NCI-H345 treated with DMSO at 0.1 percent for 48 hours (cell line): ENCODE measurements at regions not wholly inside any gene's neighbourhood (a gene's known extent, or its start where the extent isn't known, plus 50 kb on each side); places are given as distances from the start of the nearest gene placed in this dataset.

ENCODE experiments used
- DNase-seq: peaks from one replicate; lab custom pipeline; 2025; ENCODE audit not compliant: unreplicated experiment; lab: John Stamatoyannopoulos, UW

DNA sequence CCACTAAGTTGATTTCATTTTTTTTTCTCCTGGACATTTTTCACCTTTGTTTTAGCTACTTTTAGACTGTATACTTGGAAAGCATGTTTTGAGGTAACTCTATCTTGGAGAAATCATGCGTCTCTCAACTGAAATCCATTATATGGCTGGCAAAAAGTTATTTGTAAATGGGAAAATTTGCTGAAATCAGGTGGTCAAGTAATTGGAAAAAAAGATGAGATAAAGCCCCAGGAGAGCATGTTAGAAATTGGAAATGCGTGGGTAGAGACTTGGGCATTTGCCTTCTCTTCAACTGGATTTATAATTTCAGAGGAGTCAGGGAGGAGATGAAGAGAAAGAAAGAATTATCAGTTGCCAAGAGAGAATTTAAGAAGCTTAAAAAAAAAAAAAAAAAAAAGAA is 217.1 kb upstream of the MAP3K7 start:
- DNase-seq, result no peak

DNA sequence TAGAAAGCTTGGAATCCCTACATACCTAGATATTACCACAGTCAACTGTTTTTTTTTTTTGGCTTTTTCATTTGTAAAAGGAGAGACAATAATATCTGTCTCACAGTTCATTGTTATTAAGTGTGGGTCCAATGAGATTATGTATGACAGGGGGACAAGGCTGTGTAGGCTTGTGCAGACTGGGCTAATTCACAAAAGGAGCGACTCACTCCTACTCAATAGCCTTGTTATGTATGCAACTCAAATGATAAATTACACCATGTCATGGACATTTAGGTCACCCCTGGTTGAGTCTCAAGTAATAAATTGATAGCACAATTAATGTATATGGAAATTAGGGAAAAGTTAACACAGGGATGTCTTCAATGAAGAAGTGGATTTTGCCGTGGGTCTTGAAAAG is 208.2 kb upstream of the MAP3K7 start:
- DNase-seq, result no peak

DNA sequence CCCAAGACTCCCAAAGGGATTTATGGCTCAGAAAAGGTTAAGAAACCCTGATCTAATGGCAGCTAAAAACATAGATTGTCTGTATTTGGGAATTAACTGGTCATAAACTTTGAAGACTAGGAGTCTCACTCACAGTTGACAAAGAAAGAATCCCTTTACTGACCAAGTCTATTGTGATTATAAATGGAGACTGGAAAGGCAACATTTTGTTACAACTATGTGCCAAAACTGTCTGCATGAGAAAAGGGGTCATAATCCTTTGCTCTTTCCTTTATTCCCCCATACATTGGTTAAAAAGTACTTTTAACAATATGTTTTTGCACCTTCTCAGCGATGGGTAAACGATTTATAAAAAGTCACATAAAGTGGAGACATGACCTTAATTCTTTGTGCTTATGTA is 206.9 kb upstream of the MAP3K7 start:
- DNase-seq, result no peak

DNA sequence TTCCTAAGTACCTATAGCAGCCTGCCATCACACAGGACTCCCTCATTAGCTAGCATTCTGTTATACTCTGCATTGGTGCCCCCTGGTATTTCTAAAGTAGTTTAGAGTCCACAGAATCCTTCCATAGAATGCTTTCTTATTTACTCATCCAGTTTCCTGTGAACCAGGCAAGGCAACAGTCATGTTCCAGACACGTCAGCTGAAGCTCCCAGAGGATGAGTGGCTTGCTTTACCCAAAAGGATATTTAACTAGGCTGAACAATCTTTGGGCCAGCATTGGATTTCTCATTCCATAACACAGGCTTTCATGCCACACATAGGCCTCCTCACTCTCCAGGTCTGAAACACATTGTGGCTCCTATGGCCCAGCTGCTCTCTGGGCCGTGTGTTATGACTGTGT is 203.8 kb upstream of the MAP3K7 start:
- no peak for DNase-seq

DNA sequence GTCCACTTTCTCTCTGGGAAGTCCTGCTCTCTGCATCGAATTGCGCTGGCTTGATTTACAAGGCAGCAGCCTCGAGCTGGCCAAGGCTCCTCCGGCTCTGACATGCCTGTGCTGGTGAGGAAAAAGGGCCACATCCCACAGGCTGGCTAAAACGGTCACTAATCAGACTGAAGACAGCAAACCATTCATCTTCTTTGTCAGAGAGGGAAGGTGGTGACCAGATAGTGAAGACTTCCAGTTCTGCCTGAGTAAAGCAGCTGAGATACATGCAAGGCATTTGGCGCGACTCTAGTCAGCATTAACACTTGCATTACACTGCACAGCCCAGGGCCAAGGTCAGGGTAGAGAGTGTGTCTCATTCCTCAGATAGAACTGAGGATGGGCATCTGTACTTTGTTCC is 203.2 kb upstream of the MAP3K7 start:
- no peak for DNase-seq

DNA sequence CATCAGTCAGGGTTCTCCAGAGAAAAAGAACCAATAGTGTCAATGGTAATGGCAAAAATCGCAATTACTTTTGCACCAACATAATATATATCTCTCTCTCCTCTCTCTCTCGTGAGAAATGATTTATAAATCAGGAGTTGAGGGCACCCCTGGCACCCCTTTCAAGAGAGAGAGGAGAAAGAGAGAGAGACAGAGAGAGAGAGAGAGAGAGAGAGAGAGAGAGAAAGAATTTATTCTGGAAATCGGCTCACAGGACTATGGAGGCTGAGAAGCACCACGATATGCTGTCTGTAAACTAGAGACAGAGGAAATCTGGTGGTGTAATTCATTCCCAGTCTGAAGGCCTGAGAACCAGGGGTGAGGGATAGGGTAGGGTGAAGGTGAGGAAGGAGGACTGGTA is 201.9 kb upstream of the MAP3K7 start:
- DNase-seq, result no peak

DNA sequence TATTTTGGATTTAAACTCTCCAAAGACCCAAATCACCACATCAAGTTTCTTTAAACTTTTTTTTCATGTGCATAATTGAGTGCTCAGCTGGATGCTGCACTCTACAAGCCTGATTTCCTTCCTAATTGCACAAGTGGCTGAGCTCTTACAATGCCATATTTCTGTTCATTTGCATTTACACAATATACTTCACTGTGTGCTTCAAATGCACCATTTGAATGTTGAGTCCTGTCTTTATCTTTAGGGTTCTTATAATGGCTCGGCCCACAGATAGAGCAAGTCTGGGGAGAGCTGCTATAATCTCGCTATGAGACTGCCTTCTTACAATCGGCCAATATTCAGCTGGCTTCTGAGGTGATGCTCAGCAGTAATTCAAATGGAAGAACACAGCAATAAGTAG is 200.6 kb upstream of the MAP3K7 start:
- peak; percentile 16 for DNase-seq

DNA sequence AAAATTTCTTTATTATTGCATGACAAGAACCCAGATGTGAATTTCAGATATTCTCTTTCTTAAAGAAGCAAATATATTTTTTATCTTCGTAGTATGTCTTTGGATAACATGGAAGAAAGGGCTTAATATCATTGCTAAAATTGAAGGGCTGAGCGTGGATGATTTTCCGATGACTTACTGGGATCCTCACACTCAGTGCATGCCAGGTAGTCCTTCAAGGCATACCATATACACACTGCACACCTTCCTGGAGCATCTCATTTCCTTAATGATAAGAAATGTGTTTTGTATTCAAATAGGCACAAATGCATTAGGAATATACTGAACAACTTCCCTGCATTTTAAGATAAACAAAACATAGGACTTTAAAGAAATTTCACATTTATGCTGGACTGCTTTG is 193.9 kb upstream of the MAP3K7 start:
- DNase-seq, result no peak

DNA sequence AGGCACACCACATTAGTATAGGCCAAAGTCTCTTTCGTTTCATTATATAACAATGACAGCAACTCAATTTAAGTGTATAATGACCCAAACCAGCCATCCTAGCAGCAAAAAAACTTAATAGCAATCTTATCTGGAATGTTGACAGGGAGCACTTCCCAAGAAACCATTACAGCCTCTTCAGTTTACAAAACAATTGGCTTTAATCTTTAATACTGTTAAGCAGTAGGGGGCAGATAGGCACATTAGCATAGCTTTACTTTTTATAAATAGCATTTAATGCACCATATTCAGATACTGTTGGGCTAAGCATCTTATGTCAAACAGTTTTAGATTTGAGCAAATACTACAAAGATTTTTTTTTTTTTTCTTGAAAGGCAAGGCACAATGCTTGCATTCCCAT is 193.3 kb upstream of the MAP3K7 start:
- no peak for DNase-seq

DNA sequence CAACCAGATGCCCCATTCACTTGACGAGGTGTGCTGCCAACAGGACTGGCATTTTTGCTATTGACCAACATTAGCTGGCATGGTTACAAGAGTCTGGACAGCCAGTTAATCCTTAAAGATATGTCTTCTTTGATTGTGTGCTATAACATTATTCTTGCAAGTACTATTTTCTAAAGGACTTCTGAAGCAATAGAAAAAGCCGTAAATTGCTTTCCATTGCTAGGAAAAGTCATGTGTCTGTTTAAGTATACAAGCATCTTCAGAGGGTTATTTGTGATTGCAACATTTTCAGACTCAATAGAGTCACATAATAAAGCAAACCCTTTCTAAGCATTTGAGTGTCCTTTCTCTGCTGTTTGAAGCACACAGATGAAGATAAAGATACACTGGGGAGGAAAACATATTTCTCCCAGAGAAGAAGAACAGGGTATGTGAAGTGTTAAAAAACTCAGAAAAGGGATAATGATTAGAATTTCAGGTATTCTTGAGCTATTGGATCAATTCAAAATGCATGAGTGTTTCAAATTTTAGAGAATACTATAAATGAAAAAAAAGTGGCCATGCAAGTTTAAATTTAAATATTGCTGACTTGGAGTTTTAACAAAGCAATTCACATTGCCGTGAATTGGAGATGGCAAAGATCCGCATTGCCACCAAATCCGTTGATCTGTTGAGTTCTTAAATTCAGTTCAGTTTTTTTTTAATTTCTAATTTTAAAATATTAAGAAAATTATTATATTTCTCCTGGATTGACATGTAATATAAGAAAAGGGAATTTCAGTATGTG is 191.7 kb upstream of the MAP3K7 start:
- no peak for DNase-seq

DNA sequence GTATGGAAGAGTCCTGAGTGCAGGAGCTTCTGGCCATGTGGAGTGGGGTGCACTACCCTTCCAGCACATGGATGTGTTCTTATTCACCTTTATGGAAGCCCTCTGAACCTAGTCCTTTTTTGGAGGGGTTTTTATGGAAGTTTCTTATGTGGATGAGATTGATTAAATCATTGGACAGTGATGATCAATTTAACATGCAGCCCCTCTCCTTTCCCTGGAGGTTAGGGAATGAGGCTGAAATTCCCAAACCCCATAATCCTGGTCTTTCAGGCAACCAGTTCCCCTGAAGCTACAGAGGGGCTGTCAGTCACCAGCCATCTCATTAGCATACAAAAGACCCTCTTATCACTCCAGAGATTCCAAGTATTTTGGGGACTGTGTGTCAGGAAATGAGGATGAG is 183.9 kb upstream of the MAP3K7 start:
- DNase-seq, result no peak

DNA sequence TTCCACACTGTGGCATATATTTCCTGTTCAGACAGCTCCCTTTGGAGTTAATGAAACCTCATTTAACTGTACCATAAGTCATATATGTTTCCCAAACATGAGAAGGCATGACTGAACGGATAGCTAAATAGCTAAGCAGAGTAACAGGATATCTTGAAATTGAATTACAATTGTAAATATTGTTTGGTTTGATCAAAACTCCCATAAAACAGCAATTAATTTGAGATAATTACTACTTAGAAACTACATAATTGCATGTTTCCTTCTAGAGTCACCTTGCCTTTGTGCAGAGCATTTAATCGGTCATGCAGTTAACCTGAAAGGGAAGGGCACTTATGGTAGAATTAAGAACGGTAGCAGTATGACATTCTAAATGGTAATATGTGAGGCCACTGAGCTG is 179.0 kb upstream of the MAP3K7 start:
- DNase-seq, result no peak

DNA sequence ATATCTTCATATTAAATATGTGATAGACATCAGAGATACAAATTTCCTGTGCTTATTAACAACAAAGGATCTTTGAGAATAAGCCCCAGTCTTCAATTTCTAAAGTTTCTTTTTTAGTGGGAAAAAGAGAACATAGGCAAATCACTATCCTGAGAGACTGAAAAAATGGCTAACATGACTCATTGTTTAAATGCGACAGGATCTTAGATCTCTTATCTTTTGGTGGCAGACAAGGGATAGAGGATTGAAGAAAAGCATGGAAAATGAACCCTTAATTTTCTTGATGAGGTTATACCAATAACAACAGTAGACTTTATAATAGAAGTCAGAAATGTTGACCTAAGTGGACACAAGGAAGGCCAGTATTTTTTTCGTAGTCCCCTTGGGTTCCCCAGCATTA is 178.6 kb upstream of the MAP3K7 start:
- DNase-seq, result no peak

DNA sequence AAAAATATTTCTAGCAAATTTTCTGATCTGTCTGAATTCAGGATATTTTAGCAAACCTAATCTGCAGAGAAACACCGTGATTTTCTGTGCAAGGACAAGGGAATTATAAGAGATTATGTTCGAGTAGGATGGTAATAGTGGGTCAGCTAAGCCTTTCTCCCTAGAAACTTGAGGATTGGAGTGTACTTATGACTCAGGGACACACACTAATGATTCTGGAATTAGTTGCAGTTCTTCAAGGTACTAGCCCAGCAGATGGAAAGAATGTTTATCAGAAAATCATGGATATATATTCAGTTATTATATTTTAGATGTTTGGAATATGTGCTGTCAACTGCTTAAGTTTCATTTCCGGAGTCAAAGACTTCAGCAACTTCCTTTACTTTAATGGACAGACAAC is 177.1 kb upstream of the MAP3K7 start:
- no peak for DNase-seq

DNA sequence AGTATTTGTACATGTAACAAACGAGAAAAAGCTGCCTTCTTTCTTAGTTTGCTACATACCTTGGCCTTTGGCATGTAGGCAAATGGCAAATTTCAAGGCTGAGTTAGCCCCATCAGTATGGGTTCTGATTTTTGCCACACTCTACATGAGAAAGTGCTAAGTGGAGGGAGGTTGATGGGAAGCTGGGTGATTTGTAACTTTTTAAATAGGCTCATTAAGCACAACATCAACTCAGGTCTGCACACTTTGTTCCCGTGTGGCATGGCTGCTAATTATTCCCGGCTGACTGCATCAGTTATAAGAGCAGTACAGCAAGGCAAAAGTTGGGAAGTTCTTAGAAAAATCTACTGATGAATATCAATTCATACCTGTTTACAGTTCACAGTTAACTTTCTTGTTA is 172.8 kb upstream of the MAP3K7 start:
- DNase-seq, result no peak

DNA sequence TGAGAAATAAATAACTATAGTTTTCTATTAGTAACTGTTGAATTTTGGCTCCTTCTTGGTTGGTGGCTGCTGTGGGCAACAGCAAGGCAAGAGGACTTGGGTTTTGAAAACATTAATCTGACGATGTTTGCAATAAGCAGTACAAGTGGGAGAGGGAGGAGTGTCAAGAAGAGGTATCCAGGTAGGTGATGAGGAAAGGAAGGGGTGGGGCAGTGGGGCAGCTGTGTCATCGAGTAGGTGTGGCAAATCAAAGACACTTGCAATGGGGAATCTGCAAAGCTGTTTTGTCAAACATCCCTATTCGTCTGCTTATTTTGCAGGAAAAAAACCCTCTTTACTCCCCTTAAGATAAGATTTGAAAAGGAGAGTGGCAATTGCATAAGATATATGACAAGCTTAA is 171.9 kb upstream of the MAP3K7 start:
- DNase-seq, result no peak

DNA sequence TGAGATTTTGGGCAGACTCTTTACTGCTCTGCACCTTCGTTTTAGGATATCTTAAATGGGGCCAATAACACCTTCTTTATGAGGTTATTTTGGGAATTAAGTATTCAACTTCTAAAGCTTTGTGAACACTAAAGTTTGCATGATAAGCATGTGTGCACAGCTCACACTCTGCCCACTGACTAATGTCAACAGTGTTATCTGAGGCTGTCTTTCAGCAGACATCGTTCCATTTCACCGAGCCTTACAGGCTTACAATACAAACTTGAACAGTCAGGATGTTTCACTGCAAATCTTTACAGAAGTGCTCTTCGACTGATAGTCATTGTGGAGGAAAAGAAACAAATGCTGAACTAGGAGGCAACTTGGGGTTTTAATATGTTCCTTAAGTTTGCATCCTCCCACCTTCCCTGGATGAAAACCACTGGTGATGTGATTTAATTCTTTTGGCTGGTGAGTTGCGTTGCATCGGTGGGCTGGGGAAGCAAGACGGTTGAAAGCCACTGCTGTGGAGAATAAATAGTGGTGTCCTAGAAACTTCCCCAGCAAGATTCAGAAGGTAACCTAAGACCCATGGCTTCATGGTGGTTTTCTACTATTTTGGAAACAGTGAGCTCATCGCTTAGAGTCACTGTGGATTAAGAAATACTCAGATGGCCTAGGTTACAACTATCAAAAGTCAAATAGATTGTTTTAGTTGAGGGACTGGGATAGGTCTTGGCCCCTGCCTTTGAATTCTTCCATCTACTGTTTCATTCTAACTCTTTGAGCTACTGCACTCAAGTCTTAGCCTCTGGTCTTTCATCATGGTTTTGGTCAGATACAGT is 167.2 kb upstream of the MAP3K7 start:
- no peak for DNase-seq

DNA sequence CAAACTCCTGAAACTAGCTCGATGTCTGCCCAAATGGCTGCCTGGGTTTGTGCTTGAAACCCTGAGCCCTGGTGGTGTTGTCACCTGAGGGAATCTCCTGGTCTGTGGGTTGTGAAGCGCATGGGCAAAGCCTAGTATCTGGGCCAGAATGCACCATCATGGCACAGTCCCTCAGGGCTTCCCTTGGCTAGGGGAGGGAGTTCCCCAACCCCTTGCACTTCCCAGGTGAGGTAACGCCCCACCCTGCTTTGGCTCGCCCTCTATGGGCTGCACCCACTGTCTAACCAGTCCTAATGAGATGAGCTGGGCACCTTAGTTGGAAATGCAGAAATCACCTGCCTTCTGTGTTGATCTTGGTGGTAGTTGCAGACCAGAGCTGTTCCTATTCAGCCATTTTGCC is 152.9 kb upstream of the MAP3K7 start:
- no peak for DNase-seq

DNA sequence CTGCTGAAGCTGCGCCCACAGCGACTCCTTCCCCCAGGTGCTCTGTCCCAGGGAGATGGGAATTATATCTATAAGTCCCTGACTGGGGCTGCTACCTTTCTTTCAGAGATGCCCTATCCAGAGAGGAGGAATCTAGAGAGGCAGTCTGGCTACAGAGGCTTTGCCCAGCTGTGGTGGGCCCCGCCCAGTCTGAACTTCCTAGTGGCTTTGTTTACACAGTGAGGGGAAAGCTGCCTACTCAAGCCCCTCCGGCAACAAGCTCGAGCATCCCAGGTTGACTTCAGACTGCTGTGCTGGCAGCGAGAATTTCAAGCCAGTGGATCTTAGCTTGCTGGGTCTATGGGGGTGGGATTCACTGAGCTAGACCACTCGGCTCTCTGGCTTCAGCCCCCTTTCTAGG is 152.5 kb upstream of the MAP3K7 start:
- DNase-seq, result no peak

DNA sequence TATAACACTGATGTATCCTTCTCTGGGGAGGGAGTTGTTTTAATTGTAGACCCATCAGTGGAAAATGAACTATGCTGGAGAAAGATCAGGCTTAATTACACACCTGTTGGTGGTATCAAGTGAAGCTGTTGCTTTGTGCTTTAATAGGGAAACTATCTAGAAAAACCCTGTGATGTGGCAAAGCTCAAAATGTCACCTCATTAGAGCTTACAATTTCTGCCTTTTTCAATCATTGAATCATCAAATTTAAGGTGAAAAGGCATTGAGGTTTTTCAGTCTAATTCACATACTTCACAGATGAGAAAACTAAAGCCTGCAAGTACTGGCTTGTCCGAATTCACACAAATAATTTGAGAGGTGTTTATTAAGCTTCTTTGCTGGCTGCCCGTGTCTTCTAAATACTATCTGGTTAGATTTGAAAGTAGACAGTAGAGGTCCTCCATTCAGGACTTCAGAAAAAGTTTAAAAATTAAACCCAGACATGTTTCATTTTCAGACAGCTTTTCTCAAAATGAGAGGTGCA is 143.3 kb upstream of the MAP3K7 start:
- no peak for DNase-seq

DNA sequence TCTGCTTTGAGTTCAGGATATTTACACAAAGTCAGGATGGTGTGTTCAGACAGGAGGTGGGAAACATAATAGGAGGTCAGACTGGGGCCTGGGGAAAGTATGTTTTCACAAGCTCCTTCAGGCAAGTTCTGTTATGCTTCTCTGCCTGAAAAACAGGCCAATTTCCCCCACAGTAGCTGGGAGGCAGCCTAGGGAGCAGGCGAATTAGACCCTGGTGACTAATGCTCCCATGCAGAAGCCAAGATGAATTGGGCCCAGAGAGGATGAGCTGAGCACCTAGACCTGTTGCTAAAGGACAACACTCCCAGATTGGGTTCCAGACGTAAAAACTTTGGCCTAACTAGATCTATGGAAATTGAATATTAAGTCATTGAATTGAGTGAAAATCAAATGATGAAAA is 142.2 kb upstream of the MAP3K7 start:
- no peak for DNase-seq

DNA sequence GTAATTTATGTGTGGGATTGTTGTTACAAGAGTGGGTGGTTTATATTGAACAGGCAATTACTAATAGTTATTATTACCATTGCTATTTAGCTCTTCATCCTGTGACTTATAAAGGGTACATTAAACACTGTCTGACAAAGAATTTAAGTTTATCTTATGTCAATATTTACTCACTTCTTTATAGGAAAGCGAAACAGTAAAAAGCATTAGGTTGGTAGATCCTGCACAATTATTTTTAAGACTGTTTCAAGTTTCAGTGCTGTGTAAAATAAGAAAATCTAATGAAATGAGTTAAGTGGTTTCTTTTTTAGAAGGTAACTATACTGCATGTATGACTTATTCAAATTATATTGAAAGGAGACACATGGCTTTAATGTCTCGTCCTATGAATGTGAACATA is 135.8 kb upstream of the MAP3K7 start:
- DNase-seq, result no peak
